MM.1S (cell line): ENCODE measurements at regions not wholly inside any gene's neighbourhood (a gene's known extent, or its start where the extent isn't known, plus 50 kb on each side); places are given as distances from the start of the nearest gene placed in this dataset.

ENCODE experiments used
- DNase-seq: peaks from one replicate; pipeline ENCODE4 v3.0.0-alpha.2; 2015
- H2AFZ ChIP-seq: fragments of 300-600 bp; sonication (generic); 2 replicates; pipeline ENCODE4 v1.6.0; 2016; ENCODE audit warnings: antibody characterized with exemption, low read length
- H3F3A ChIP-seq: fragments of 300-600 bp; sonication (generic); 2 replicates; pipeline ENCODE4 v1.6.1; 2016; ENCODE audit warnings: mild to moderate bottlenecking, antibody characterized with exemption, low read length, moderate library complexity, mixed read lengths; ENCODE audit not compliant: insufficient read depth
- H3K27ac ChIP-seq: fragments of 300-600 bp; sonication (generic); 2 replicates; pipeline ENCODE4 v1.5.1; 2016; ENCODE audit warnings: mild to moderate bottlenecking, low read length
- H3K27me3 ChIP-seq: fragments of 300-600 bp; sonication (generic); replicated peaks from 2 replicates; pipeline ENCODE4 v1.6.0; 2016; ENCODE audit warnings: low read length; ENCODE audit not compliant: insufficient read depth
- H3K36me3 ChIP-seq: fragments of 300-600 bp; sonication (generic); replicated peaks from 2 replicates; pipeline ENCODE4 v1.6.1; 2016; ENCODE audit warnings: mild to moderate bottlenecking, low read length, mixed read lengths; ENCODE audit not compliant: insufficient read depth
- H3K4me1 ChIP-seq: fragments of 300-600 bp; sonication (generic); 2 replicates; pipeline ENCODE4 v1.6.1; 2016; ENCODE audit warnings: low read length, mixed read lengths
- H3K4me2 ChIP-seq: fragments of 300-600 bp; sonication (generic); 2 replicates; pipeline ENCODE4 v1.6.0; 2016; ENCODE audit warnings: low read depth, low read length
- H3K4me3 ChIP-seq: fragments of 300-600 bp; sonication (generic); 2 replicates; pipeline ENCODE4 v1.5.1; 2016; ENCODE audit warnings: low read length, mixed read lengths
- H3K79me2 ChIP-seq: fragments of 300-600 bp; sonication (generic); 2 replicates; pipeline ENCODE4 v1.6.1; 2016; ENCODE audit warnings: mixed run types, low read length, mixed read lengths
- H3K9ac ChIP-seq: fragments of 300-600 bp; sonication (generic); 2 replicates; pipeline ENCODE4 v1.6.1; 2016; ENCODE audit warnings: low read length, mixed read lengths
- H3K9me2 ChIP-seq: fragments of 300-600 bp; sonication (generic); replicated peaks from 2 replicates; pipeline ENCODE4 v1.6.1; 2016; ENCODE audit warnings: mild to moderate bottlenecking, low read length, mixed read lengths; ENCODE audit not compliant: insufficient read depth
- H3K9me3 ChIP-seq: fragments of 300-600 bp; sonication (generic); replicated peaks from 2 replicates; pipeline ENCODE4 v1.6.1; 2016; ENCODE audit warnings: mild to moderate bottlenecking, low read length, mixed read lengths; ENCODE audit not compliant: insufficient read depth
- H4K20me1 ChIP-seq: fragments of 300-600 bp; sonication (generic); 2 replicates; pipeline ENCODE4 v1.6.1; 2016; ENCODE audit warnings: mild to moderate bottlenecking, low read length, moderate library complexity, mixed read lengths; ENCODE audit not compliant: insufficient read depth
- EZH2 ChIP-seq: fragments of 300-600 bp; sonication (generic); optimal IDR thresholded peaks from 2 replicates; pipeline ENCODE3; 2017; ENCODE audit warnings: low read depth, mild to moderate bottlenecking, antibody characterized with exemption, low read length, mixed read lengths
- EZH2phosphoT487 ChIP-seq: fragments of 300-600 bp; sonication (generic); IDR thresholded peaks from 2 replicates; pipeline ENCODE4 v1.6.1; 2018; ENCODE audit warnings: antibody characterized with exemption, low read length
- TF ChIP-seq, protein P1 (sequence below): fragments of 300-600 bp; sonication (generic); IDR thresholded peaks from 2 replicates; pipeline ENCODE4 v1.5.1; 2016; ENCODE audit warnings: antibody characterized with exemption, low read length, mixed read lengths

DNA sequence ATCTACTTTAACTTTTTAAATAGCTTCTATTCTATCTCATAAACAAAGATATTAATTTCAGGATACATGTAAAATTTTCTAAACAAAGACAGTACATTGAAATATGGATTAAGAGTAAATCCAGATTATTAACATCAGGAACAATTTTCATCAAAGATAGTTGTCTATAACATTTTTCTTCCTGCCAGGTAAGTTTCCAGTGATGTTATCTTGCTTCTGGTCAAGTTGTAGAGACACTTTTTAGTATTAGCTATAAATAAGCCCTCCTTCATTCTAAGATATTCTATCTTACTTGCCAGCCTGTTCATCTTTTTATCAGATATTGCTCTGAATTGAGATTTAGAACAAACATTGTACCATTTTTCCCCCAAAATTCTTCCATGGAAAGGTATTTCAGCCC, 94.4 kb upstream of the KCTD3 start:
- Histone ChIP-seq H4K20me1 (no peaks in the 10 kb centered on the region), H3K9me2 (no peaks in the 10 kb centered on the region), H3K4me3 (no peak overlapping the region), H3K27ac (no peak overlapping the region), H3K79me2 (no peaks in the 10 kb centered on the region), H3K36me3 (no peaks in the 10 kb centered on the region), H3F3A (no peaks in the 10 kb centered on the region), H3K4me1 (no peaks in the 10 kb centered on the region), H3K4me2 (no peak overlapping the region), H3K9me3 (no peaks in the 10 kb centered on the region), H2AFZ (no peak overlapping the region), H3K27me3 (no peaks in the 10 kb centered on the region), H3K9ac (no peak overlapping the region)
- TF ChIP-seq EZH2phosphoT487 (no peak), EZH2 (no peak)
- TF ChIP-seq, protein P1, sequence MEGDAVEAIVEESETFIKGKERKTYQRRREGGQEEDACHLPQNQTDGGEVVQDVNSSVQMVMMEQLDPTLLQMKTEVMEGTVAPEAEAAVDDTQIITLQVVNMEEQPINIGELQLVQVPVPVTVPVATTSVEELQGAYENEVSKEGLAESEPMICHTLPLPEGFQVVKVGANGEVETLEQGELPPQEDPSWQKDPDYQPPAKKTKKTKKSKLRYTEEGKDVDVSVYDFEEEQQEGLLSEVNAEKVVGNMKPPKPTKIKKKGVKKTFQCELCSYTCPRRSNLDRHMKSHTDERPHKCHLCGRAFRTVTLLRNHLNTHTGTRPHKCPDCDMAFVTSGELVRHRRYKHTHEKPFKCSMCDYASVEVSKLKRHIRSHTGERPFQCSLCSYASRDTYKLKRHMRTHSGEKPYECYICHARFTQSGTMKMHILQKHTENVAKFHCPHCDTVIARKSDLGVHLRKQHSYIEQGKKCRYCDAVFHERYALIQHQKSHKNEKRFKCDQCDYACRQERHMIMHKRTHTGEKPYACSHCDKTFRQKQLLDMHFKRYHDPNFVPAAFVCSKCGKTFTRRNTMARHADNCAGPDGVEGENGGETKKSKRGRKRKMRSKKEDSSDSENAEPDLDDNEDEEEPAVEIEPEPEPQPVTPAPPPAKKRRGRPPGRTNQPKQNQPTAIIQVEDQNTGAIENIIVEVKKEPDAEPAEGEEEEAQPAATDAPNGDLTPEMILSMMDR: no peak
- DNase-seq: no peak

DNA sequence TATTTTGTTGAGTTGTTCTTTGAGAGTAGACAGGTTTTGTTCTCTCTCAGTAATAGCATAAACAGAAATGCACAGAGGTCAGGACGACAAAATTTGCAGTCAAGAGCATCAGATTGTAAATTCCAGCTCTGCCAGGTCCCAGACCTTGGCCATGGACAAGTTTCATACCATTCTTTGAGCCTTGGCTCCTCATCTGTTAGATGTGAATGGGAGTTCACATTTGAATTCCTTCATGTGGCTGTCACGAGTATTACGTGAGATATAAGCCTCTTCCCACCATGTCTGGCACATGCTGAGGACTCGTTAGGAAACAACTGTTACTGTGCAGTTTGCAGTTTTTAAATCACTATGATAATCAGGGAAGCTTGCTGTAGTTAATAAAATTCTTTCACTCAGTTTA, 93.2 kb upstream of the KCTD3 start:
- no peaks in the 10 kb centered on the region for H3K36me3 ChIP-seq
- H3K79me2 ChIP-seq: no peaks in the 10 kb centered on the region
- H3K4me3 ChIP-seq: no peak overlapping the region
- no peak overlapping the region for H3K27ac ChIP-seq
- no peaks in the 10 kb centered on the region for H3K27me3 ChIP-seq
- H3K9me2 ChIP-seq: no peaks in the 10 kb centered on the region
- H2AFZ ChIP-seq: no peak overlapping the region
- no peak overlapping the region for H3K9ac ChIP-seq
- no peaks in the 10 kb centered on the region for H3K9me3 ChIP-seq
- no peaks in the 10 kb centered on the region for H4K20me1 ChIP-seq
- H3K4me2 ChIP-seq: no peak overlapping the region
- no peak for DNase-seq
- TF ChIP-seq EZH2 (no peak), EZH2phosphoT487 (no peak)
- TF ChIP-seq, protein P1: no peak
- H3K4me1 ChIP-seq: no peaks in the 10 kb centered on the region
- H3F3A ChIP-seq: no peaks in the 10 kb centered on the region

DNA sequence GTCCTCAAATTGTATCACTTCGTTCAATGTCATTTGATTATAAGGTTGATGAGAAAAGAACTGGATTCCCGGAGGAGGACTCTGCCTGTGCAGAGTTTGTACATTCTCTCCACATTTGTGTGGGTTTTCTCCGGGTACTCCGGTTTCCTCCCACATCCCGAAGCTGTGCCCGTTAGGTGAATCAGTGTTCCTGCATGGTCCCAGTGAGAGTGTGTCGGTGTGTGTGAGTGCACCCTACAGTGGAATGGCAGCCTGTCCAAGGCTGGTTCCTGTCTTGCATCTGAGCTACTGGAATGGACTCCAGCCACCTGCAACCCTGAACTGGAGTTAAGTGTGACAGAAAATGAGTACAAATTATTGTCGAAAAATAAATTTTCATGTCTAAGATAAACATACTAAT, 92.2 kb upstream of the KCTD3 start:
- H3K4me2 ChIP-seq: no peak overlapping the region
- no peaks in the 10 kb centered on the region for H3K36me3 ChIP-seq
- no peaks in the 10 kb centered on the region for H3K9me2 ChIP-seq
- H3K9ac ChIP-seq: no peak overlapping the region
- no peak overlapping the region for H3K4me3 ChIP-seq
- no peaks in the 10 kb centered on the region for H4K20me1 ChIP-seq
- no peaks in the 10 kb centered on the region for H3K9me3 ChIP-seq
- TF ChIP-seq EZH2: no peak
- TF ChIP-seq EZH2phosphoT487: no peak
- TF ChIP-seq, protein P1: no peak
- no peaks in the 10 kb centered on the region for H3K4me1 ChIP-seq
- no peak overlapping the region for H2AFZ ChIP-seq
- no peak overlapping the region for H3K27ac ChIP-seq
- no peaks in the 10 kb centered on the region for H3K27me3 ChIP-seq
- H3K79me2 ChIP-seq: no peaks in the 10 kb centered on the region
- DNase-seq: no peak
- no peaks in the 10 kb centered on the region for H3F3A ChIP-seq
